ENCODE measurements at regions not wholly inside any gene's neighbourhood (a gene's known extent, or its start where the extent isn't known, plus 50 kb on each side); places are given as distances from the start of the nearest gene placed in this dataset.

- WGBS (ENCODE audit: extremely low coverage, insufficient read length, low lambda C conversion rate) = no CpG with 5 or more reads among the region's 7 CpGs
Measured at GRCh38 chr2:104620801-104621200, 233.1 kb upstream of the POU3F3 start.

More at GRCh38 chr2:104620801-104621200, 233.1 kb upstream of the POU3F3 start:
- H3K4ac ChIP-seq (ENCODE audit: low read depth, low read length) = no peak overlapping the region
- H3K23me2 ChIP-seq (ENCODE audit: insufficient read length, low read depth, low read length, poor library complexity, severe bottlenecking) = no peaks in the 10 kb centered on the region
- H3K27me3 Mint-ChIP-seq (ENCODE audit: low read depth) = peaks cover 7% of the 10 kb centered on the region
- H3K27ac ChIP-seq (ENCODE audit: insufficient read length, low read depth, low read length) = no peak overlapping the region
- H3K18ac ChIP-seq (ENCODE audit: insufficient read length, low read depth, low read length) = no peak overlapping the region
- H3K79me2 ChIP-seq (ENCODE audit: insufficient read depth, low read length) = no peaks in the 10 kb centered on the region
- H3K36me3 Mint-ChIP-seq (ENCODE audit: insufficient read depth in 1 of 3, low read depth in 3 of 3) = no peaks in the 10 kb centered on the region
- H4K8ac ChIP-seq (replicated peaks; ENCODE audit: insufficient read length, low read depth, low read length) = no peak overlapping the region
- TF ChIP-seq, protein P1, sequence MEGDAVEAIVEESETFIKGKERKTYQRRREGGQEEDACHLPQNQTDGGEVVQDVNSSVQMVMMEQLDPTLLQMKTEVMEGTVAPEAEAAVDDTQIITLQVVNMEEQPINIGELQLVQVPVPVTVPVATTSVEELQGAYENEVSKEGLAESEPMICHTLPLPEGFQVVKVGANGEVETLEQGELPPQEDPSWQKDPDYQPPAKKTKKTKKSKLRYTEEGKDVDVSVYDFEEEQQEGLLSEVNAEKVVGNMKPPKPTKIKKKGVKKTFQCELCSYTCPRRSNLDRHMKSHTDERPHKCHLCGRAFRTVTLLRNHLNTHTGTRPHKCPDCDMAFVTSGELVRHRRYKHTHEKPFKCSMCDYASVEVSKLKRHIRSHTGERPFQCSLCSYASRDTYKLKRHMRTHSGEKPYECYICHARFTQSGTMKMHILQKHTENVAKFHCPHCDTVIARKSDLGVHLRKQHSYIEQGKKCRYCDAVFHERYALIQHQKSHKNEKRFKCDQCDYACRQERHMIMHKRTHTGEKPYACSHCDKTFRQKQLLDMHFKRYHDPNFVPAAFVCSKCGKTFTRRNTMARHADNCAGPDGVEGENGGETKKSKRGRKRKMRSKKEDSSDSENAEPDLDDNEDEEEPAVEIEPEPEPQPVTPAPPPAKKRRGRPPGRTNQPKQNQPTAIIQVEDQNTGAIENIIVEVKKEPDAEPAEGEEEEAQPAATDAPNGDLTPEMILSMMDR (conservative IDR thresholded peaks at IDR 0.05) = no peak
- no peak overlapping the region for H3K4me3 Mint-ChIP-seq
- H3K9ac ChIP-seq (ENCODE audit: extremely low read depth, insufficient read length, low read length) = no peak overlapping the region
- H2AK5ac ChIP-seq (ENCODE audit: insufficient read length, low read length) = no peak overlapping the region
- no peak overlapping the region for H4K91ac ChIP-seq (ENCODE audit: insufficient read length, low read depth, low read length)
- H3K4me1 ChIP-seq (ENCODE audit: insufficient read depth, low read length) = no peaks in the 10 kb centered on the region
- H3K4me2 ChIP-seq (ENCODE audit: insufficient read depth, insufficient read length, low read length) = no peak overlapping the region
- no peaks in the 10 kb centered on the region for H3K4me1 Mint-ChIP-seq
- H3K9me3 Mint-ChIP-seq = peaks cover 2 to 5% of the 10 kb centered on the region in 2 experiments; a peak in 2 of 5 replicates
- no peak overlapping the region for H2BK20ac ChIP-seq (ENCODE audit: low read depth, low read length, poor library complexity, severe bottlenecking)
- no peak overlapping the region for H3K27ac Mint-ChIP-seq
- DNase-seq = no peak
- no peak overlapping the region for H2BK12ac ChIP-seq (ENCODE audit: insufficient read length, low read depth, low read length)
- H2BK15ac ChIP-seq (ENCODE audit: low read depth, low read length) = no peak overlapping the region
- H4K5ac ChIP-seq (ENCODE audit: insufficient read length, low read depth, low read length) = no peak overlapping the region
- no peak overlapping the region for H2BK5ac ChIP-seq (ENCODE audit: insufficient read length, low read length)
- H4K20me1 ChIP-seq (ENCODE audit: control insufficient read depth, insufficient read depth, insufficient read length) = no peaks in the 10 kb centered on the region
- no peaks in the 10 kb centered on the region for H3K79me1 ChIP-seq (ENCODE audit: insufficient read depth, low read depth, low read length, poor library complexity, severe bottlenecking)
- no peak overlapping the region for H3T11ph ChIP-seq (ENCODE audit: low read length)
- H3K9me3 ChIP-seq (ENCODE audit: control insufficient read depth, low read depth, low read length) = no peaks in the 10 kb centered on the region
- no peak overlapping the region for H2BK120ac ChIP-seq (ENCODE audit: low read depth, low read length, poor library complexity, severe bottlenecking)
- no peak overlapping the region for H2AFZ ChIP-seq (ENCODE audit: low read length)
- no peaks in the 10 kb centered on the region for H3K27me3 ChIP-seq (ENCODE audit: insufficient read depth, low read length)
- no peak overlapping the region for H3K56ac ChIP-seq (ENCODE audit: insufficient read length, low read depth, low read length)
- H3K14ac ChIP-seq (ENCODE audit: insufficient read depth, low read length) = no peak overlapping the region
- H3K23ac ChIP-seq (ENCODE audit: insufficient read length, low read depth, low read length) = no peak overlapping the region

All from H9 (cell line).